HCT116 (cell line): ENCODE measurements at regions not wholly inside any gene's neighbourhood (a gene's known extent, or its start where the extent isn't known, plus 50 kb on each side); places are given as distances from the start of the nearest gene placed in this dataset.

Source experiments
- ATAC-seq: fragments of 200-7000 bp; cut with Tn5 transposase; 2 replicates; pipeline ENCODE4 v1.9.1; 2020; ENCODE audit warnings: mild to moderate bottlenecking, moderate library complexity
- BruUV-seq: library from RNA; stranded (reverse); fragments of 400-500 nt; replicated peaks from 2 replicates; lab custom pipeline; 2021; lab: Mats Ljungman, UMichigan
- CTCF ChIA-PET: fragments of 300-600 bp; sonication (Branson Sonifier 250); formaldehyde crosslinking; loops from one replicate; lab custom pipeline; 2021; ENCODE audit warnings: antibody characterized with exemption; lab: Charles Lee
- POLR2A ChIA-PET: fragments of 300-600, 350-600 bp; sonication (Branson Sonifier 250); formaldehyde crosslinking; loops from one replicate; lab custom pipeline; 2021; ENCODE audit warnings: antibody characterized with exemption; lab: Charles Lee
- RAD21 ChIA-PET, 2 experiments: fragments of 300-600 bp; sonication (Branson Sonifier 250); formaldehyde crosslinking; loops; one replicate each; lab custom pipeline; 2023; ENCODE audit warnings: low total read pairs in 2 of 2; ENCODE audit not compliant: uncharacterized antibody in 2 of 2, unreplicated experiment in 2 of 2, low non-redundant PET in 1 of 2; lab: Charles Lee
- DNase-seq: peaks from one replicate; pipeline ENCODE4 v3.0.0-alpha.2; 2010; ENCODE audit warnings: low read depth, low spot score
- H2AFZ ChIP-seq: fragments of 200-600 bp; shearing (Covaris generic), sonication (generic); 2 replicates; pipeline ENCODE4 v1.6.1; 2017; ENCODE audit warnings: low read depth, mixed run types, mixed read lengths, antibody characterized with exemption, low read length; ENCODE audit not compliant: poor library complexity, severe bottlenecking
- H3K27ac ChIP-seq: 2 replicates; pipeline ENCODE4 v1.5.1; 2012; ENCODE audit warnings: low read depth, low read length
- H3K27me3 ChIP-seq: fragments of 200-600 bp; sonication (generic); 2 replicates; pipeline ENCODE4 v1.6.1; 2016; ENCODE audit warnings: mixed run types, low read length, mixed read lengths; ENCODE audit not compliant: insufficient read depth
- H3K36me3 ChIP-seq, 2 experiments: fragments of 200-500 bp in 1 of 2; fragments of 200-600 bp in 1 of 2; sonication (Bioruptor generic) in 1 of 2; sonication (generic) in 1 of 2; 2 replicates each; pipeline versions ENCODE4 v1.5.1 to v1.6.1; 2014 to 2016; ENCODE audit warnings: low read length in 2 of 2, inconsistent platforms in 1 of 2, mixed read lengths in 1 of 2, mixed run types in 1 of 2; ENCODE audit not compliant: insufficient read depth in 2 of 2, control insufficient read depth in 1 of 2
- H3K4me1 ChIP-seq, 2 experiments: fragments of 200-600 bp in 1 of 2; sonication (generic) in 1 of 2; 2 replicates each; pipeline versions ENCODE4 v1.5.1 to v1.6.1; 2012 to 2017; ENCODE audit warnings: low read length in 2 of 2, inconsistent platforms in 1 of 2, mild to moderate bottlenecking in 1 of 2, mixed read lengths in 1 of 2, mixed run types in 1 of 2, moderate library complexity in 1 of 2; ENCODE audit not compliant: insufficient read depth in 2 of 2, control insufficient read depth in 1 of 2
- H3K4me2 ChIP-seq: fragments of 200-600 bp; sonication (generic); 2 replicates; pipeline ENCODE4 v1.6.1; 2017; ENCODE audit warnings: mixed run types, low read length, mixed read lengths
- H3K4me3 ChIP-seq, 2 experiments: fragments of 200-600 bp in 1 of 2; sonication (generic) in 1 of 2; replicated peaks in 1 of 2; 2 replicates each; pipeline ENCODE4 v1.5.1; 2011 to 2016; ENCODE audit warnings: low read length in 2 of 2, control low read depth in 1 of 2, low read depth in 1 of 2, mild to moderate bottlenecking in 1 of 2, mixed read lengths in 1 of 2, mixed run types in 1 of 2
- H3K79me2 ChIP-seq: fragments of 200-600 bp; sonication (generic); 2 replicates; pipeline ENCODE4 v1.6.1; 2017; ENCODE audit warnings: mild to moderate bottlenecking, mixed run types, low read length, moderate library complexity, mixed read lengths; ENCODE audit not compliant: insufficient read depth
- H3K9ac ChIP-seq: fragments of 200-600 bp; sonication (generic); 2 replicates; pipeline ENCODE4 v1.6.1; 2016; ENCODE audit warnings: low read length, mixed read lengths
- H3K9me2 ChIP-seq: fragments of 200-600 bp; sonication (generic), shearing (Covaris generic); 2 replicates; pipeline ENCODE4 v1.6.1; 2017; ENCODE audit warnings: mixed run types, mild to moderate bottlenecking, moderate library complexity; ENCODE audit not compliant: insufficient read depth
- H3K9me3 ChIP-seq, 2 experiments: fragments of 200-500 bp in 1 of 2; fragments of 200-600 bp in 1 of 2; sonication (Bioruptor generic) in 1 of 2; sonication (generic) in 1 of 2; 2 replicates each; pipeline ENCODE4 v1.6.1; 2014 to 2017; ENCODE audit warnings: low read length in 2 of 2, mixed read lengths in 2 of 2, inconsistent platforms in 1 of 2, low read depth in 1 of 2, mild to moderate bottlenecking in 1 of 2, mixed run types in 1 of 2, moderate library complexity in 1 of 2; ENCODE audit not compliant: control insufficient read depth in 1 of 2, insufficient read depth in 1 of 2
- H4K20me1 ChIP-seq: fragments of 200-600 bp; sonication (generic), shearing (Covaris generic); 2 replicates; pipeline ENCODE4 v1.6.1; 2017; ENCODE audit warnings: mixed run types, mild to moderate bottlenecking, moderate library complexity; ENCODE audit not compliant: insufficient read depth
- CBX3 ChIP-seq: IDR thresholded peaks from 2 replicates; pipeline ENCODE4 v1.6.1; 2012; ENCODE audit warnings: low read depth
- CTCF ChIP-seq, 3 experiments: fragments of 200-600 bp in 1 of 3; sonication (generic) in 1 of 3; IDR thresholded peaks in 2 of 3; conservative IDR thresholded peaks in 1 of 3; 2 replicates each; pipeline ENCODE4 v1.5.1; 2012 to 2017; ENCODE audit warnings: low read depth in 2 of 3, low read length in 2 of 3, antibody characterized with exemption in 1 of 3, borderline replicate concordance in 1 of 3, control low read depth in 1 of 3, mild to moderate bottlenecking in 1 of 3, mixed read lengths in 1 of 3, mixed run types in 1 of 3, moderate library complexity in 1 of 3; ENCODE audit not compliant: insufficient read depth in 1 of 3
- ELF1 ChIP-seq: IDR thresholded peaks from 2 replicates; pipeline ENCODE4 v1.6.1; 2012; ENCODE audit warnings: low read depth, borderline replicate concordance
- EZH2phosphoT487 ChIP-seq: fragments of 200-600 bp; IDR thresholded peaks from 2 replicates; pipeline ENCODE4 v1.6.1; 2018; ENCODE audit warnings: antibody characterized with exemption, borderline replicate concordance
- JUND ChIP-seq: IDR thresholded peaks from 2 replicates; pipeline ENCODE4 v1.6.1; 2012
- POLR2A ChIP-seq: IDR thresholded peaks from 2 replicates; pipeline ENCODE4 v1.7.0; 2011; ENCODE audit warnings: borderline replicate concordance; ENCODE audit not compliant: insufficient read depth, insufficient read length; ENCODE audit errors: extremely low read depth
- POLR2AphosphoS5 ChIP-seq: IDR thresholded peaks from 2 replicates; pipeline ENCODE4 v1.6.1; 2011; ENCODE audit warnings: mild to moderate bottlenecking, low read depth, low read length, moderate library complexity
- REST ChIP-seq: IDR thresholded peaks from 2 replicates; pipeline ENCODE4 v1.6.1; 2012; ENCODE audit warnings: low read depth
- TCF7L2 ChIP-seq: IDR thresholded peaks from 2 replicates; pipeline ENCODE4 v1.7.0; 2011; ENCODE audit warnings: borderline replicate concordance, inconsistent platforms; ENCODE audit not compliant: insufficient read depth, insufficient read length; ENCODE audit errors: extremely low read depth
- ZNF274 ChIP-seq: fragments of 200-500 bp; sonication (Bioruptor generic); IDR thresholded peaks from 2 replicates; pipeline ENCODE4 v1.6.1; 2014; ENCODE audit warnings: mild to moderate bottlenecking, low read depth, low read length, inconsistent platforms
- intact Hi-C: fragments of 100-400 bp; cut with micrococcal nuclease; formaldehyde crosslinking; loops from 2 replicates; pipeline ENCODE4 v1.10.0; 2022
- TF ChIP-seq, protein P1 (sequence below): IDR thresholded peaks from 2 replicates; pipeline ENCODE4 v1.6.1; 2011; ENCODE audit warnings: mild to moderate bottlenecking, low read length, moderate library complexity; ENCODE audit not compliant: insufficient replicate concordance; ENCODE audit errors: extremely low read depth
- TF ChIP-seq, protein P2 (sequence below): IDR thresholded peaks from 2 replicates; pipeline ENCODE4 v1.6.1; 2012

DNA sequence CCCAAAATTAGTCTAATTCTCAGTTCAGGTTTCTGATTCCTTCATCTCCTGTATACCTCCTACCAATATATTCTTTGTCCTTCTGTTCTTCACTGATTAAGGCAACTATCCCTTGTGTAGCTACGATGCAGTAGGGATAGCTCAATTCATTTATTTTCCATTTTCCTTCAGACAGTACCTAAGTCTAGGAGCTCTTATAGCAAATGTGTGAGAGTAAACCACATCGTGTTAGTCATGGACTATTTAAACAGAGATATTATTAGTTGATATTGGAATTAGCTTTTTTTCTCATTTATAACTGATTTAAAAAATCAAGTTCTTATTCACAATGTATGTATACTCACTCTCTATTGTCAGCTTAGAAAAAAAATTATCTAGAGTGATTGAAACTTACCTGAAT is 900.0 kb downstream of the JRKL start:
- ChIA-PET RAD21 (no interaction called here), POLR2A (no interaction called here), CTCF (no interaction called here)
- TF ChIP-seq, protein P1, sequence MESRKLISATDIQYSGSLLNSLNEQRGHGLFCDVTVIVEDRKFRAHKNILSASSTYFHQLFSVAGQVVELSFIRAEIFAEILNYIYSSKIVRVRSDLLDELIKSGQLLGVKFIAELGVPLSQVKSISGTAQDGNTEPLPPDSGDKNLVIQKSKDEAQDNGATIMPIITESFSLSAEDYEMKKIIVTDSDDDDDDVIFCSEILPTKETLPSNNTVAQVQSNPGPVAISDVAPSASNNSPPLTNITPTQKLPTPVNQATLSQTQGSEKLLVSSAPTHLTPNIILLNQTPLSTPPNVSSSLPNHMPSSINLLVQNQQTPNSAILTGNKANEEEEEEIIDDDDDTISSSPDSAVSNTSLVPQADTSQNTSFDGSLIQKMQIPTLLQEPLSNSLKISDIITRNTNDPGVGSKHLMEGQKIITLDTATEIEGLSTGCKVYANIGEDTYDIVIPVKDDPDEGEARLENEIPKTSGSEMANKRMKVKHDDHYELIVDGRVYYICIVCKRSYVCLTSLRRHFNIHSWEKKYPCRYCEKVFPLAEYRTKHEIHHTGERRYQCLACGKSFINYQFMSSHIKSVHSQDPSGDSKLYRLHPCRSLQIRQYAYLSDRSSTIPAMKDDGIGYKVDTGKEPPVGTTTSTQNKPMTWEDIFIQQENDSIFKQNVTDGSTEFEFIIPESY, result no peak
- TF ChIP-seq EZH2phosphoT487, result no peak
- TF ChIP-seq CBX3, result no peak
- no peak for ATAC-seq
- Histone ChIP-seq H3K4me3 (no peak overlapping the region), H4K20me1 (no peaks in the 10 kb centered on the region), H2AFZ (no peak overlapping the region), H3K9me3 (peaks cover 0 to 12% of the 10 kb centered on the region in 2 experiments; a peak in 2 of 4 replicates), H3K4me2 (no peak overlapping the region), H3K4me1 (no peaks in the 10 kb centered on the region), H3K36me3 (no peaks in the 10 kb centered on the region), H3K27ac (no peak overlapping the region), H3K27me3 (no peaks in the 10 kb centered on the region), H3K79me2 (no peaks in the 10 kb centered on the region), H3K9ac (no peak overlapping the region), H3K9me2 (no peaks in the 10 kb centered on the region)
- DNase-seq, result no peak
- no TSS peak for BruUV-seq
- intact Hi-C loops, result no loop called here

DNA sequence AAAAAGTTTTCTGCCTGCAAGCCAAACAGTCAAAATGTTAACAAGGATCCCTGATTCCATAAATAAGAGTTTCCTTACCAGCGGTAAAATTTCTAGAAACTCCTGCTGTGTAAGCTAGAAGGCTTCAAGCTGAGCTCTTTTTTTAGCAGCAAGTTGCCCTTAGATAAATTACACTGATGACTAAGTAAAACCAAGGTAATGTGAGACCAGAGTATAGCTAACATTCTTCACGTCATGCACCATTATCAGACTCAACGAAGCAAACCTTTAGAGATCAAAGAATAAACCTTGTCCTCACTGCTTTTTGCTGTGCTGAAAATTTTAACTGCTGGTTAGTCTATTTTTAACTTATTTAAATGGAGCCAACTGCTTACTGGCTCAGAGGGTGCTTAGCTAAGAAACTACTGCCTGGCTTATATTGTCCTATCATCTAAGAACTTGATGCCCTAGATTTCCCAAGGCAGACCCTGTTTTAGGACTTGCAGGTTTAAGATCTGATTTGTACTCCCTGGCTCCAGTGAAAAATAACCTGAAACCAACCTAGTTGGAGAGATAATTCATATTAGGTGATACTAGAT is 900.7 kb downstream of the JRKL start:
- H3K9me3 ChIP-seq, result peaks cover 0 to 14% of the 10 kb centered on the region in 2 experiments; a peak in 2 of 4 replicates
- no peaks in the 10 kb centered on the region for H3K27me3 ChIP-seq
- no peaks in the 10 kb centered on the region for H3K9me2 ChIP-seq
- ChIA-PET RAD21 (no interaction called here), POLR2A (no interaction called here), CTCF (no interaction called here)
- intact Hi-C loops, result no loop called here
- H4K20me1 ChIP-seq, result no peaks in the 10 kb centered on the region
- no TSS peak for BruUV-seq
- no peaks in the 10 kb centered on the region for H3K79me2 ChIP-seq
- DNase-seq (no peak), ATAC-seq (no peak)
- no peaks in the 10 kb centered on the region for H3K4me1 ChIP-seq
- H3K4me3 ChIP-seq, result no peak overlapping the region
- no peaks in the 10 kb centered on the region; a peak in 1 of 4 replicates for H3K36me3 ChIP-seq
- H3K27ac ChIP-seq, result no peak overlapping the region
- no peak overlapping the region for H3K4me2 ChIP-seq
- no peak overlapping the region for H2AFZ ChIP-seq
- H3K9ac ChIP-seq, result no peak overlapping the region
- no peak for TF ChIP-seq TCF7L2
- no peak for TF ChIP-seq ELF1
- TF ChIP-seq, protein P2, sequence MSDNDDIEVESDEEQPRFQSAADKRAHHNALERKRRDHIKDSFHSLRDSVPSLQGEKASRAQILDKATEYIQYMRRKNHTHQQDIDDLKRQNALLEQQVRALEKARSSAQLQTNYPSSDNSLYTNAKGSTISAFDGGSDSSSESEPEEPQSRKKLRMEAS, result no peak
- TF ChIP-seq ZNF274, result no peak
- TF ChIP-seq REST, result no peak
- TF ChIP-seq POLR2AphosphoS5, result no peak
- TF ChIP-seq EZH2phosphoT487, result no peak
- TF ChIP-seq POLR2A, result no peak
- no peak for TF ChIP-seq JUND
- TF ChIP-seq CTCF (IDR thresholded peaks at IDR 0.05 in 2 of 3, conservative IDR thresholded peaks at IDR 0.05 in 1 of 3; ENCODE audit: borderline replicate concordance in 1 of 3, insufficient read depth in 1 of 3, low read depth in 2 of 3, low read length in 2 of 3), result no peak
